GM19023 (cell line): ENCODE measurements at regions not wholly inside any gene's neighbourhood (a gene's known extent, or its start where the extent isn't known, plus 50 kb on each side); places are given as distances from the start of the nearest gene placed in this dataset.
"Not testable (repeated sequence)": the region's sequence is repeated elsewhere in the genome, so short reads cannot be mapped to it uniquely, and the experiment has no call there.

Source experiments
- ATAC-seq: cut with Tn5 transposase; IDR thresholded peaks from one replicate; pipeline ENCODE4 v1.9.1; 2021; ENCODE audit warnings: mild to moderate bottlenecking, moderate library complexity; ENCODE audit not compliant: unreplicated experiment

DNA sequence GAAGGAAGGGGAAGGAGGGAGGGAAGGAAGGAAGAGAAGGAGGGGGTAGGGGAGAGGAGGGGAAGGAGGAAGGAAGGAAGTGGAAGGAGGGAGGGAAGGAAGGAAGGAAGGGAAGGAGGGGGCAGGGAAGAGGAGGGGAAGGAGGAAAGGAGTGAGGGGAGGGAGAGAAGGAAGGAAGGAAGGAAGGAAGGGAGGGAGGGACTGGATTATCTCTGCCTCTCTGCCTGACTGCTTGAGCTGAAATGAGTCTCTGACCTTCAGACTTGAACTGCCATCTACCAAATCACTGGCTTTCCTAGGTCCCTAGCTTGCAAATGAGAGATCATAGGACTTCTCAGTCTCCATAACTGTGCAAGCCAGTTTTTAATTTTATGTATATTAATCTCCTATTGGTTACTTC lies 436.8 kb downstream of the PREX1 start:
- ATAC-seq = no peak

DNA sequence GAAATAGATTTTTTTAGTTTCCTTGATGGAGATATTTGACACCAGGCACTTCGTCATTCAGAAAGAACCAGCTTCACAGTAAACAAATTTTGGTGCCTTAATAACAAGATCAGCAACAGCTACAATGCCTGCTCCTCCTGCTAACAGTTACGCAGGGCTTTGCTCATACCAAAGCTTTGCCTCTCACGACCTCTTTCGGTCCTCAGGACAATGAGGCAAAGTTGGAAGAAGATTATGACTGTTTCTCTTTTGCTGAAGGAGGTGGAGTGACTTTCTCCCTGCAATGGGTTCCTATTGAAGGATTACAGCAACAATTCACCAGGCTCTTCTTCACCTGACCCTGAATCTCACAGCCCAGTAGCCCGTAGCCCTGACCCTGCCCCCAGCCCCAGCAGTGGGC lies 440.1 kb downstream of the PREX1 start:
- no peak for ATAC-seq

DNA sequence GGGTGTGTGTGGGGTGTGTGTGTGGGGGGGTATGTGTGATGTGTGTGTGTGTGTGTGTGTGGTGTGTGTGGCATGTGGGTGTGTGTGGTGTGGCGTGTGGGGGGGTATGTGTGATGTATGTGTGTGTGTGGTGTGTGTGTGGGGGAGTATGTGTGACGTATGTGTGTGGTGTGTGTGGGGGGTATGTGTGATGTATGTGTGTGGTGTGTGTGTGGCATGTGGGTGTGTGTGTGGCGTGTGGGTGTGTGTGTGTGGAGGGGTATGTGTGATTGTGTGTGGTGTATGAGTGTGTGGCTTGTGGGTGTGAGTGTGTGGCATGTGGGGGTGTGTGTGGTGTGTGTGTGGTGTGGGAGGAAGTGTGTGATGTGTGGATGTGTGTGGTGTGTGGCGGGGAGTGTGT lies 442.3 kb downstream of the PREX1 start:
- no peak for ATAC-seq

DNA sequence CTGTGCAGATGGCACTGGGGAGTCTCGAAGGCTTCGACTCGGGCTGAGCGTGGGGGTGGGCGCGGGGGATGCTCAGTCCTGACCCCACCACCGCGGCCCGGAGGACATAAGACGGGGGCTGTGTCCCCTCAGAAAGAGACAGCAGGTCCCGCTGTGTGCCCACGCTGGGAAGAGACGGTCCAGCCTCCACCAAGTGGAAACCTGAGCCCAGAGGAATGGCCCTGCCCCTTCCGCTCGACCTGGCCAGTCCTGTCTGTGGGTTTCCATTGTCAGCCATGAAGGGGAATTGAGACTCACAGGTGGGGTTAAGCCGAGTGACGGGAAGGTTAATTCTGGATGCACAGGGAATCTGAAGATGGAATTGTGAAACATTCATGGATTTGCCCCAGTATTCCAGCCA lies 442.7 kb downstream of the PREX1 start:
- ATAC-seq = no peak

DNA sequence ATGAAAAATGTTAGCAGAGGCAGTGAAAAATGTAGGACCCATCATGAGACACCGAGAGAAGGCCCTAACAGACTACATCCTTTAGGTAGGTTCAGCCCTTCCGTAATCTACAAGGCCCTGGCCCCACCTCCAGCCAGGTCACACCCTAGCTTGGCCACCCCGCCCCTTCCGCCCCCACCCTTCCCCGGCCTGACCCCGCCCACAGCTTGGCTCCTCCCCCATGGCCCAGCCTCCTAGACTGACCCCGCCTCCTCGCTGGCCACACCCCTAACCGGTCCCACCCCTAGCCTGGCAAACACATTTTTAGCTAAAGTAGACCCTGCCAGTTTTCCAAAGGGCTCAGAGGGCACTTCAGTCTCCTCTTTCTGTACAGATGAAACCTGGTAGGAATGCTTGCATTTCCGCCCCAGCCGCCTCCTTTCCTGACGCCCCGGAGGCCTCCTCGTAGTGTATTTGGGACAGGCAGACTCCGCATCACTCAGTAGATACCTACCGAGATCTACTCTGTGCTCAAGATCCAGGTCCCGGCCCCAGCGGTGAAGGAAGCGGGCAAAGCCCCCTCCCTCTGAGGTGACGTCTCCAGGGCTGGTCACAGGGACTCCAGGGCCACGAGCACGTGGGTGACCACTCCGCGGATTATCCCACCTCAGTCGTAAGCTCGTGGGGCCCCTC lies 443.5 kb downstream of the PREX1 start:
- ATAC-seq = no peak

DNA sequence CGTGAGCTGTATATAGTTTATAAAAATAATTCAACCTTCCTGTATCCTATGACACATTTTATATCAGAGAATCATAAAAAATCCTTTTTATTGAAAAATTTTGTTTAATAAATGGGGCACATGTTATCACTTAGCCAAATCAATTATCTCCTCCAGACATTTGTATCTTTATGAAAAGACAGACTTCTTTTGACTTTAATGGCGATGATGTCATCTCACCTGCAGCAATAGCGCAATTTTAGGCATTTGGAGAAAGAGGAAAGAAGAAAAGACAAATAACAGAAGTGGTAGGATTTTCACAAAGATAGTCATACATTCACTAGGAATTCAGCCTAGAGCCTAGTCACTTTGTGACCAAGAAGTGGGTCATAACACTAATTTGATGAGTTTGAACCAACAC lies 444.5 kb downstream of the PREX1 start:
- ATAC-seq = no peak

DNA sequence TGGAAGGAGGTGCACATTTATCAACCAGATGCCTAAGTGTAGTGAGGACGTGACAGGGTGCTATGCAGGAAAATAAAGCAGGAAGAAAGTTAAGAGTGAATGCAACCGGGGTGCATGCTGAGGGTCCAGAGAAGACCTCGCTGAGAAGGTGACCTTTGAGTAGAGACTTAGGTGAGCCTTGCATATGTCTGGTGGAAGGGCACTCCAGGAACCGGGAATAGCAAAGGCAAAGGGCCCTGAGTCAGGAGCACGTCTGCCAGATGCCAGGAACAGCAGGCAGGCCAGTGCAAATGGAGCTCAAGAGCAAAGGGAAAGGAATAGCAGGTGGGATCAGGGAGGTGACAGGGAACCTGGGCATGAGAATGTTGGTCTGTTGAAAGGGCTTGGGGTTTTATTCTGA lies 445.5 kb downstream of the PREX1 start:
- no peak for ATAC-seq

DNA sequence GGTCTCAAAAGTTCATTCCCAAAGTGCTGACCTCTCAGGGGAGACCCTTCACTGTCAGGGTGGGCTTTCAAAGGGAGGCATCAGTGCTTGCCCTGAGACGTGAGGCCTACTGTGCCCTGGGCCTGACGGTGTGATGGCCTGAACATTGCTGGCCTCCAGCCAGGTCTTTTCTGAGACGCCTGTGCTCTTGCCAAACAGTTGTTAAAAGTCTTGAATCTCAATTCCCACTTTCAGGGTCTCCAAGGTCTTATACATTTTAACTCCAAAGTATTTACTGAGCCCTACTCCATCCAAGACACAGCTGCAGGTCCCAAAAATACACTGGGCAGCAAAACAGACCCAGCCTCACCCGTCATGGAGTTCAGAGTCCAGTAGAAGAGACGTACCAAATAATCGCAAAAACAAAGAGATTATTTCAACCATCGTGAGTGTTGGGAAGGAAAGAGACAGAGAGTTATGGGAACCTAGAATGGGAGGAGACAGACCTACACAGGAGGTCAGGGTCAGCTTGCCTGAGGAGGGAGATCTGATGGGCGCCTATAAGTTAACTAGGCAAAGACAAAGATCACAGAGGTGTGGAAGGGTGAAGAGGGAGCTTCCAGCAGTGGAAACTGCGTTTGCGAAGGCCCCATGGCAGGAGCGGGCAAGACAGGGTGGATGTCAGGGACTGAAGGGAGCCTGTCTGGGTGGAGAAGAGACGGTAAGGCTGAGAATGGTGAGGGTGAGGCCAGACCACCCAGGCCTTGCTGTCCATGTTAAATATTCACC lies 446.3 kb downstream of the PREX1 start:
- ATAC-seq = no peak

DNA sequence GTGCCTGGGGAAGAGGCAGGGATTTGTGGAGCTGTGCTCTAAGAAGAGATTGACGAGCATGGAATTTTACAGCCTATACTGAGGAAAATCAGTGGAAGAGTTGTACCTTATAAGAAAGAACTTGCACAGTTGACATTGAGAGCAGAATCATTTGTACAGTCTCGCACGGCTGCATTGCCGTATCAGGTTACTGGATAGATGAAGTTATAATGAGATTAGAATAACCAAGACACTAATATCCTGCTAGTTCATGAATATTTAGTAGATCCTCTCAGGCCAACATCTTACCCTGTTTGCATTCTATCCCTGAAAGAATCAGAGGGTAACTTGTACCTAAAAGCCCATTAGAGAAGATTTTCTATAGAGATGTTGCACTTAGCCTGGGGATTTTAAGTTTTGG lies 447.1 kb downstream of the PREX1 start:
- no peak for ATAC-seq

DNA sequence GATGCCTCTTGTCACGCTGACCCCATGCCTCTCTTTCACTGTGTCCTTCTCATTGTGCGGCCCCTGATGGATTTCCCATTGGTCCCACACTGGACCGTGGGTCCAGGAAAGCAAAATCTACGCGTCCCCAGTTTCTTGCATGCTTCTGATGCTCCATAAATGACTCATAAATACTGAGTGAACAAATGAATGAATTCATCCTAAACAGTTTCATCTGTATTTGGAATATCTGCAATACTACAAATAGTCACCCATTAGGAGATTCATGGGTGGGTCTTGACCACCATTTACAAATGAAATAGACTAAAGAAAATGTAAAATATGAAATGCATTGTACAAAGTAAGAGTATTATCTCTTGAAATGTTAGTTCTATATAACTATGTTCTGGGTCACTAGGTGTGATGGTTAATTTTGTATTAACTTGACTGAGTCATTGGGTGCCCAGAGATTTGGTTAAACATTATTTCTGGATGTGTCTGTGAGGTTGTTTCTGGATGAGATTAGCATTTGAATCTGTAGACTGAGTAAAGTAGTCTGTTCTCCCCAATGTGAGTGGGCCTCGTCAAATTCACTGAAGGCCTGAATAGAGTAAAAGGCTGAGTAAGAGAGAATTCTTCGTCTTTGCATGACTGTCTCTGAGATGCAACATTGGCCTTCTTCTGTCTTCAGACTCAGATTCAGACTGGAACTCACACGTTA lies 448.7 kb downstream of the PREX1 start:
- ATAC-seq = no peak

DNA sequence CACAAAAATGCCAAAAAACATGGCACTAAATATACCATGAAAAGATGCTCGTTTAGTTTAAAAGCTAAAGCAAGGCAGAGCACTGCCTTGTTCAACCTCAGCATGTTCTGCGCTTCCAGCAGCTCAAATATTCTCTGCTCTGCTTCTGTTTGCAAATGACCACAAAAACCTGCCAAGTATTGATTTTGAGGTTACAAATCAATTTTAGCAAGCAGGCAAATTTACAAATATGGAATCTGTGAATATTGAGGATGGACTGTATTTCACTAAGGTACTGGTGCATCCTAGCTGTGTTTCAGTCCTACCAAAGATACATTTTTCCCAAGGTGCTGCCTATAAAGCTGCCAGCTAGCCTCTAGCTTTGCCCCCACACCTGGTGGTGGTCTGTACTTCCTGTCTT lies 449.9 kb downstream of the PREX1 start:
- no peak for ATAC-seq

DNA sequence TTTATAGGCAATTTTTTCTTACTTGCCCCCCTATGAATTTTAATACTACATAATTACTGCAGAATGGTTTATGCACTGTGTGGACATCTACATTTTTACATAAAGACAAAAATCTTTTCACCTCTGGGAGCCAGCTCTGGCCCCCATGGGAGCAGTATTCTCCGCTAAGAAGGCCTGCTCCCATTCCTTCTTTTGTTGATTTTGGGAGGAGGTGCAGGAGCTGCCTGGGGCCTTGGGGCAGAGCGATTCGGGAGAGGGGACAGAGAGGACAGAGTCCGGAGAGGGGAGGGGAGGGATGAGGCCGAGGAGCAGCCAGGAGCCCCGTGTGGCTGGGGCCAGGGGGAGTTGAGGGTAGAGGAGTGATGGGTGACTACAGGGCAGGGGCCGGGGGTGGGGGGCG lies 452.0 kb downstream of the PREX1 start:
- ATAC-seq = no peak

DNA sequence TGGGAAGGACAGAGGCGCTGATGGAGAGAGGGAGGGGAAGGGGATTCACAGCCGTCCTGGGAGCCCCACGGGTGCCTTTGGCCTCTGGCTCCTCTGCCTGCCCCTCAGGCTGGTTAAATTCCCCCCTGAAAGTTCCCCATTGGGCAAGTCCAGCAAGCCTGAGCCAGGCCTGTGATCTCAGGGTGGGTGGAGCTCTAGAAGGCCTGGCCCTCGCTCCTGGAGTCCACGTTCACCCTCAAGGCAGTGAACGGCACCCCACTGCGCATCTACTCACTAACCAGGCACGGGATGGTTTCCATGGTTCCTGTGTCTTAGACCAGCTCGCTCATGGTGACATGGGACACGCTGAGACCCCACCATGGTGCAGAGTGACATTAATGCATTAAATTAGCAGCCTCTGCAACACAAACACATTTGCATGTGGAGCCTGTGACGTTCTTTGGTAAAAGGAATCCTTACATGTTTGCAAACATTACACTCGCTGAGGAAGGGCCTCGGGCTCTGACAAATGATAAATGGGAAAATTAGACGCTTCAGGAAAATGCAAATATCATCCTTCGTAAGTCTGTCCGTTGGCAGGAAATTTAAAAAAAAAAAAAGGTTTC lies 452.7 kb downstream of the PREX1 start:
- ATAC-seq = no peak

DNA sequence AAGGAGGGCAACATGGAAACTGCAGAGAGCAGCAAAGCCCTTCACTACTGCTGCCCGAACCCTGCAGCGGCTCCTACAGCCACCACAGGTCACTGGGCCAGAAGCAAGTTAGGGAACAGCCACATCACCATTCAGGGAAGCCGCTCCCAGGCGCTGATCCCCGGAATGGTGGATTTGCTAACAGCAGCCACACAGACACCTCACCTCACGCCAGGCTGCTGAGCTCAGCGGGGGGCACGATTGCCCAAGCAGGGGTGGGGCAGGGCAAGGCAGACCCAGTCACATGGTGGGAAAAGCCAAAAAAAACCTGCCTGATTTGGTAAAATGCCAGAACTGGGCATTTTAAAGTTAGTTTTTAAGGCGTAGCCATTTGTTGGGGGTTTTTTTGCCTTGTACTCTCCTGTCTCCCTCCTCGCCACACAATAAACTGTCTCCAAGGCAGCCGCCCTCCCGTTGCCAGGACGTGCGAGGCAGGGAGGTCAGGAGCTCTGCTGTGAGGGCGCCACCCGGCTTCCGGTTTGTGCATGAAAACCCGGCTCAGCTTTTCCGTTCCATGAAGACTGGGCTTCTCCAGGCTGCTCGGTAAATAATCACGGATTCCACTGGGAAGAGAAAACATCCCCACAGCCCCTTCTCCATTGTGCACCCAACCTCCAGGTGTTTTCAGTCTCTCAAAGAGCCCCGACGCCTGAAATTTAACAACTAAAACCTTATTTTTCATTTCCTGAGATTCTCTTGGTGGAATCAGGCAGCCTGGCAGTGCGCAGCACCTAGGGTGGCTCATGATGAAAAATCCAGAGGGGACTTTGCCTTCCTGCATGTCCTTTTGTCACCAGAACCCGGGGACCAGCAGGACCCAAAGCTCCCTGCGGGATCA lies 453.5 kb downstream of the PREX1 start:
- ATAC-seq = not testable (repeated sequence)

DNA sequence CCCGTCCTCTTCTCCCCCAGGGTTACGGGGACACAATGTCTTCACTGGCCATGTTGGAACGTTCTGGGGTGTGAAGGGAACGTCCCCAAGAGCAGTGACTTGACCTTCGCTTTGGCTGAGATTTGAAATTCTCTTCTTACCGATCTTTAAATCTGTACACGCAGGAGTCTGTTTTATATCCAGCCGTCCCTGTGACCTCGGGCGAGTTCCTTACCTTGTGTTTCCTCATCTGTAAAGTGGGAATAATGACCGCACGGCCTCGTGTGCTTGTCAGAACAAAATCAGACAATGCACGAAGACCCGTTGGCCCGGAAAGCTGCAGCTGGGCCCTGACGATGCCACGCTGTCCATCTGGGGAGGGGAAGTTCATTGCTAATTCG lies 454.3 kb downstream of the PREX1 start:
- ATAC-seq = no peak

DNA sequence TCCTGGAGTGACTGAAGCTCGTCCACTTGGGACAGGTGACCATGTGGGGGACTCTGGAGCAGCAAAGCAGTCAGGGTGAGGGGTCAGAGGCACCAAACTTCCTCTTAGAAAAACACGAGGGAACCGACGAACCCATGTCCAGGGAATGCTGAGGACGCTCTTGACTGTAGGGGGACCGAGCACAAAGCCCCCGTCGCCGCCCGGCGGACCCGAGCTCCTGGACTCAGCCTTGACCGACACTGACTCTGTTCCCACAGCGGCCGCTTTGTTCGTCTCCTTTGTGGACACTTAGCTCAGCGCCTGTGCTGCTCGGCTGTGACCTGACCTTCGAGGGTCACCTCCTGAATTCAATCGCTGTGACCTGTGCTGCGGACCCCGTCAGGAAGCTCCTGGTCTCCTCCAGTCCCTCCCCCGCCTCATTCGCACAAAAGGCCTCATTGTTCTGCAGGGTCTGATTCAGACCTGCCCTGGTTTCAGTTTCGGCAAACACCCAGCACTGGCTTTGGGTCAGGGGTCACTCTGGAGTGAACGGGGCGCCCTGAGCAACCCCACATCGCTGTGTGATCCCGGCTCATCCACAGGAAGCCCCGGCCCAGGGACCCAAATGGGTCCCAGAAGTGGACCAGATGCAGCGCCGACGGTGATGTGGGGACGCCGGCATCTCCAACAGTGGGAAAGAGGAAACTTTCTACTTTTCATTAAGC lies 454.8 kb downstream of the PREX1 start:
- ATAC-seq = not testable (repeated sequence)

DNA sequence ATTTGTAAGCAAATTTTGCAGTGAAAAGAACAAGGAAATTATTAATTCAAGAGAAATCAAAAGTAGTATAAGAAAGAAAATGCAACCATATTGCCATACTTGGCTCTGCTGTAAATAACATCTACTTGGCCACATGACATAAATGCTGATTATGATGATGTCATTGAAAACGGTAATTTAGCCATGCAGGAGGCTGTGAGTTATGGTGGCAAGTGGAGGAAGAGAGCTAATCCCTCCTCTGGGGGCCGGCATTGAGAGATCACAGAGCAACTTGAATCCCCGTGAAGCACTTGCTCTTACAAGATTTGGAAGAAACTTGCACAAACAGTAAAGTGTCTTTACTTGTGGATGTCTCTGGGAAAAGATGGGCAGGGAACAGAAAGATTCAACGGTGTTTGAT lies 456.6 kb downstream of the PREX1 start:
- ATAC-seq = no peak

DNA sequence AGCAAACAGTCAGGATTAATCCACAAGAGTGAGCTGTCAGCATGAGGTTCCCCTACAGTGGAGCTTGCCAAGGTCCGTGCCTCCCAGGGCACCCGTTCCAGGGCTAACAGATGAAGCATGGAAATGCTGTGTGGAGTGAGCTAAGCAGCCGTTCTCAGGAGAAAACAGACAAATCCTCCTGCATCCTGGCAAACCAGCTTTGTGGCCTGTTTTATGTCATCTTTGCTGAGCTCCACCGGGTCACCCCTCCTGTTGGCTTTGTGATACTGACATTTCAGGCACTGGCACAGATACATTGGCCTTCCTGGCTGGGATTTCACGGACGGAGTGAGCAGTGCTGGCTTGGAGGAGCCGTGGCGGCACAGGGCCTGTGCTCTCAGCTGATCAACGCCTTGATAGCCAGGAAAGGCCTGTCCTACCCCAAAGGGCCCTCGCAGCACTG lies 459.2 kb downstream of the PREX1 start:
- not testable (repeated sequence) for ATAC-seq

DNA sequence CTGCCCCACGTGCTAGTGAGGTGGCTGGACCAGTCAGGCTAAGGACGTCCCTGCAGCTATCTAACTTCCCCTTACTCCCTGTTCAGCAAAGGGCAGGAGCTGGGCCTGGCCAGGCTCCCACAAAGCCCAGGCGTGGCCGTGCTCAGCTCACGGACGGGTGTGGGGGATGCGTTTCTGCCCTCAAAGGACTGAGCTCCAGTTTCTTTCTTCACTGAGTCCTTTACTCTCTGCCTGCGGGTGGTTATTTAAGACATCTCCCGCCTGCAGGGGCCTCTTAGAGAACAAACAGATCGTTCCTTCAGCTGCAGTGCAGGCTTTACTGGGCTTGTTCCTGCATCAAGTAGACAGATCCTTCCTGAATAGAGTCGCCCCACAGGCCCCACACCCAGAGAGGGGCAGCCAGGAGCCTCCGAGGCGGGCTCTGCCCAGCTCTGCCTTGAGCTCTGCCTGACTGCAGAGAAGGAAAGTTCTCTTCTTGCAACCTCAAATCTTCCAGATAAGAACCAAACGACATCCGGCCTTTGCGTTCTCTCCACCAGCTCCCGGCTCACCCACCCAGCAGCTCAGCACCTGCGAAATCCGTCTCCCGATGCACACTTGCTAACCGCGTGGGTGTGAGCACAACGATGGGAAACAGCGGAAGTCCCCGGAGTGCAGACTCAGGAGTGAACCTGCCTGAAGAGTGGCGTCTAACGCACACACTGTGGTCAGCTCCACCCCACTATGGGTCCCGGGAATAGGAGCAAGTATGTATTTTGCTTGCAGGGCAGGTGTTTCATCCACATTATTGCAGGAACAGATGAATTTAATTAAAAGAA lies 460.0 kb downstream of the PREX1 start:
- not testable (repeated sequence) for ATAC-seq
